Endothelial cell of umbilical vein (primary cell): ENCODE measurements at regions not wholly inside any gene's neighbourhood (a gene's known extent, or its start where the extent isn't known, plus 50 kb on each side); places are given as distances from the start of the nearest gene placed in this dataset.
A peak's percentile ranks its signal among the peaks of the same experiment; 100 is the strongest.

Experiments
- BruUV-seq: library from RNA; stranded (reverse); fragments of 400-500 nt; replicated peaks from 2 replicates; lab custom pipeline; 2021; lab: Mats Ljungman, UMichigan
- CTCF ChIA-PET: fragments of 300-600, 350-600 bp; sonication (Branson Sonifier 250); formaldehyde crosslinking; loops from one replicate; lab custom pipeline; 2021; ENCODE audit warnings: antibody characterized with exemption, inconsistent platforms; lab: Charles Lee
- POLR2A ChIA-PET: fragments of 300-600, 350-600 bp; sonication (Branson Sonifier 250); formaldehyde crosslinking; loops from one replicate; lab custom pipeline; 2021; ENCODE audit warnings: antibody characterized with exemption, inconsistent platforms; lab: Charles Lee
- DNase-seq: peaks from one replicate; pipeline ENCODE4 v3.0.0-alpha.2; 2011; ENCODE audit warnings: low read depth, low spot score
- FAIRE-seq: peaks from 2 replicates; lab custom pipeline; 2011; peaks lifted over from hg19 to GRCh38; lab: Jason Lieb, UNC
- H2AFZ ChIP-seq: 2 replicates; pipeline ENCODE4 v1.6.0; 2012; ENCODE audit warnings: low read depth, low read length, control low read depth, inconsistent platforms
- H3K27ac ChIP-seq: 2 replicates; pipeline ENCODE4 v1.5.1; 2011; ENCODE audit warnings: low read depth, mild to moderate bottlenecking, control low read depth, low read length, moderate library complexity; ENCODE audit not compliant: insufficient read depth
- H3K27me3 ChIP-seq, 2 experiments: 2 replicates each; pipeline versions ENCODE4 v1.6.0 to v1.6.1; 2011; ENCODE audit warnings: low read length in 2 of 2, mixed read lengths in 1 of 2; ENCODE audit not compliant: control insufficient read depth in 2 of 2, insufficient read depth in 2 of 2
- H3K36me3 ChIP-seq, 2 experiments: 2 replicates in 1 of 2; 3 replicates in 1 of 2; pipeline ENCODE4 v1.5.1; 2011; ENCODE audit warnings: low read length in 2 of 2, mild to moderate bottlenecking in 1 of 2, moderate library complexity in 1 of 2; ENCODE audit not compliant: control insufficient read depth in 2 of 2, insufficient read depth in 2 of 2; ENCODE audit errors: extremely low read depth in 1 of 2
- H3K4me1 ChIP-seq: 3 replicates; pipeline ENCODE4 v1.5.1; 2011; ENCODE audit warnings: mild to moderate bottlenecking, low read length; ENCODE audit not compliant: control insufficient read depth, insufficient read depth; ENCODE audit errors: extremely low read depth
- H3K4me2 ChIP-seq: 2 replicates; pipeline ENCODE4 v1.6.1; 2011; ENCODE audit warnings: low read length, control low read depth, mixed read lengths; ENCODE audit not compliant: insufficient read depth
- H3K4me3 ChIP-seq, 3 experiments: fragments of 200-600 bp in 1 of 3; sonication (generic), shearing (Covaris generic) in 1 of 3; replicated peaks in 1 of 3; 2 replicates each; pipeline ENCODE4 v1.5.1; 2011 to 2016; ENCODE audit warnings: control low read depth in 3 of 3, low read length in 3 of 3, mild to moderate bottlenecking in 2 of 3, inconsistent platforms in 1 of 3, low read depth in 1 of 3, moderate library complexity in 1 of 3; ENCODE audit not compliant: insufficient read depth in 1 of 3
- H3K79me2 ChIP-seq: 2 replicates; pipeline ENCODE4 v1.6.0; 2012; ENCODE audit warnings: low read length, inconsistent platforms; ENCODE audit not compliant: control insufficient read depth, insufficient read depth
- H3K9ac ChIP-seq: replicated peaks from 2 replicates; pipeline ENCODE3; 2011; ENCODE audit warnings: low read length, control low read depth; ENCODE audit not compliant: insufficient read depth; ENCODE audit errors: extremely low read depth
- H3K9me1 ChIP-seq: replicated peaks from 3 replicates; pipeline ENCODE4 v1.6.0; 2011; ENCODE audit warnings: mild to moderate bottlenecking, low read length; ENCODE audit not compliant: control insufficient read depth, insufficient read depth; ENCODE audit errors: extremely low read depth
- H3K9me3 ChIP-seq: replicated peaks from 2 replicates; pipeline ENCODE4 v1.5.1; 2012; ENCODE audit warnings: low read length, inconsistent platforms; ENCODE audit not compliant: control insufficient read depth, insufficient read depth
- H4K20me1 ChIP-seq: replicated peaks from 2 replicates; pipeline ENCODE3; 2011; ENCODE audit warnings: mild to moderate bottlenecking, low read length; ENCODE audit not compliant: control insufficient read depth, insufficient read depth; ENCODE audit errors: extremely low read depth
- CTCF ChIP-seq, 2 donors: IDR thresholded peaks; 1 replicate in 1 of 2; 2 replicates in 1 of 2; pipeline ENCODE4 v1.5.1; 2011; ENCODE audit warnings: low read length in 2 of 2, mild to moderate bottlenecking in 2 of 2, moderate library complexity in 2 of 2, control low read depth in 1 of 2, inconsistent platforms in 1 of 2, low read depth in 1 of 2; ENCODE audit not compliant: insufficient read depth in 1 of 2; ENCODE audit errors: extremely low read depth in 1 of 2
- FOS ChIP-seq: IDR thresholded peaks from 2 replicates; pipeline ENCODE4 v1.6.1; 2011; ENCODE audit warnings: mild to moderate bottlenecking, low read length, moderate library complexity, borderline replicate concordance; ENCODE audit not compliant: insufficient read depth
- GATA2 ChIP-seq: IDR thresholded peaks from 2 replicates; pipeline ENCODE4 v1.7.0; 2011; ENCODE audit warnings: low read depth, mild to moderate bottlenecking, moderate library complexity, mixed read lengths, low read length; ENCODE audit not compliant: insufficient read length, insufficient read depth
- MYC ChIP-seq: IDR thresholded peaks from one replicate; pipeline ENCODE4 v1.6.1; 2011; ENCODE audit warnings: mild to moderate bottlenecking, low read depth, low read length
- POLR2A ChIP-seq: IDR thresholded peaks from 2 replicates; pipeline ENCODE4 v1.6.1; 2012; ENCODE audit warnings: low read depth, mild to moderate bottlenecking, control low read depth, low read length
- POLR2AphosphoS5 ChIP-seq: IDR thresholded peaks from 2 replicates; pipeline ENCODE4 v1.6.1; 2012; ENCODE audit warnings: low read depth, mild to moderate bottlenecking, control low read depth, low read length, moderate library complexity; ENCODE audit not compliant: insufficient read depth
- dilution Hi-C: fragments of 300-500 bp; cut with MboI; formaldehyde crosslinking; loops from one replicate; pipeline ENCODE4 v1.15.0; 2019; ENCODE audit warnings: low sequenced_read_pairs; ENCODE audit not compliant: extremely low pct_ligation_motif_present
- intact Hi-C: fragments of 100-400 bp; cut with micrococcal nuclease; formaldehyde crosslinking; loops from one replicate; pipeline ENCODE4 v1.10.0; 2022
- TF ChIP-seq, protein P1 (sequence below): IDR thresholded peaks from 2 replicates; pipeline ENCODE4 v1.6.1; 2011; ENCODE audit not compliant: insufficient read depth, insufficient read length

DNA sequence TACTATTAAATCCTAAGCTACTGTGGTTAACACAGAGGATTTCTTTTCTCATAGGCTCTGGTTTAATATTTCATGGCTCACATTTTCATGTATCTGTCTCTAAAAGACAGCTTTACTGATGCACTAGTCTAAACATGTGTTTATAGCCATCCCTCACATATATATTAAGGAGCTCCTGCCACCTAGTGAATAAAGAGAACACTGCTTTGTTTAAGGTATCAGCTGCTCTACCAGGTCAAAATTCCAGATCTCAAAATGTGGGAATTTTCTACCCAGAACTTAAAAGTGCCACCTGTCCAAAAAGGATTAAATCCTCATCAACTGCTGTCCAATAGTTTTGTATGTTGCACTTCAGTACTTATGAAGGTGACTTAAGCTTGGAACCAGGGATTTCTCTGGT is 188.5 kb upstream of the TEX13C start:
- intact Hi-C loops = no loop called here
- ChIA-PET POLR2A (no interaction called here), CTCF (no interaction called here)
- no peak for TF ChIP-seq POLR2A
- TF ChIP-seq CTCF (IDR thresholded peaks at IDR 0.05; ENCODE audit: extremely low read depth in 1 of 2, insufficient read depth in 1 of 2, low read depth in 1 of 2, low read length in 2 of 2) = no peak
- TF ChIP-seq GATA2 = no peak
- no peak for TF ChIP-seq POLR2AphosphoS5
- TF ChIP-seq, protein P1, sequence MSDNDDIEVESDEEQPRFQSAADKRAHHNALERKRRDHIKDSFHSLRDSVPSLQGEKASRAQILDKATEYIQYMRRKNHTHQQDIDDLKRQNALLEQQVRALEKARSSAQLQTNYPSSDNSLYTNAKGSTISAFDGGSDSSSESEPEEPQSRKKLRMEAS = no peak
- no peak for TF ChIP-seq FOS
- no peak overlapping the region for H2AFZ ChIP-seq
- H3K27me3 ChIP-seq = no peaks in the 10 kb centered on the region
- H3K9ac ChIP-seq = no peak overlapping the region
- dilution Hi-C loops = no loop called here
- H3K36me3 ChIP-seq = no peaks in the 10 kb centered on the region
- no peak overlapping the region for H3K27ac ChIP-seq
- no peak overlapping the region for H3K4me3 ChIP-seq
- no TSS peak for BruUV-seq
- H3K4me2 ChIP-seq = no peak overlapping the region
- no peaks in the 10 kb centered on the region for H3K4me1 ChIP-seq
- no peaks in the 10 kb centered on the region for H3K9me3 ChIP-seq
- no peak for DNase-seq
- no peaks in the 10 kb centered on the region for H3K9me1 ChIP-seq
- no peak for FAIRE-seq
- no peaks in the 10 kb centered on the region for H3K79me2 ChIP-seq
- H4K20me1 ChIP-seq = no peaks in the 10 kb centered on the region

DNA sequence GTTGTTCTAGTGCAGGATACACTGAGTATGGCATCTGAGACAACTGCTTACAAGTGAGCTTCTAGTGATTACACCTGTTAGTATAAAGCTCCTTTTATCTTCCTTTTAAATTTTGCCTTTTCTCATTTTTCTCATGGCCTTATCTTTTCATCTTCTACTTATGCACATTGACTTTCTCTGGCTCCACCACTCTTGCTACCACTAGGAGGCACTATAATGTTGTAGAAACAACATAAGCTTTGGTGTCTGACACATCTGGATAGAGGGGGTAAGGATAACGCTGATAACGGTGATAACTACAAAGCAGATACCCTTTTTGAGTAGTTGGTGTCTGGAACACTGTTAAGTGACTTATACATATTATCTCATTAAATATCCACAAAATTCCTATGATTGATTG is 187.4 kb upstream of the TEX13C start:
- no peak for DNase-seq
- TF ChIP-seq MYC (no peak), GATA2 (peak; percentile 10)
- ChIA-PET POLR2A (no interaction called here), CTCF (no interaction called here)
- Histone ChIP-seq H3K4me1 (no peaks in the 10 kb centered on the region), H3K27ac (no peak overlapping the region), H3K9ac (no peak overlapping the region), H3K27me3 (no peaks in the 10 kb centered on the region), H2AFZ (no peak overlapping the region), H3K36me3 (no peaks in the 10 kb centered on the region), H4K20me1 (no peaks in the 10 kb centered on the region), H3K9me3 (no peaks in the 10 kb centered on the region), H3K4me2 (no peak overlapping the region), H3K4me3 (no peak overlapping the region), H3K9me1 (no peaks in the 10 kb centered on the region), H3K79me2 (no peaks in the 10 kb centered on the region)
- FAIRE-seq = no peak
- dilution Hi-C loops (no loop called here), intact Hi-C loops (no loop called here)
- no TSS peak for BruUV-seq
